ENCODE measurements at regions not wholly inside any gene's neighbourhood (a gene's known extent, or its start where the extent isn't known, plus 50 kb on each side); places are given as distances from the start of the nearest gene placed in this dataset.

DNA sequence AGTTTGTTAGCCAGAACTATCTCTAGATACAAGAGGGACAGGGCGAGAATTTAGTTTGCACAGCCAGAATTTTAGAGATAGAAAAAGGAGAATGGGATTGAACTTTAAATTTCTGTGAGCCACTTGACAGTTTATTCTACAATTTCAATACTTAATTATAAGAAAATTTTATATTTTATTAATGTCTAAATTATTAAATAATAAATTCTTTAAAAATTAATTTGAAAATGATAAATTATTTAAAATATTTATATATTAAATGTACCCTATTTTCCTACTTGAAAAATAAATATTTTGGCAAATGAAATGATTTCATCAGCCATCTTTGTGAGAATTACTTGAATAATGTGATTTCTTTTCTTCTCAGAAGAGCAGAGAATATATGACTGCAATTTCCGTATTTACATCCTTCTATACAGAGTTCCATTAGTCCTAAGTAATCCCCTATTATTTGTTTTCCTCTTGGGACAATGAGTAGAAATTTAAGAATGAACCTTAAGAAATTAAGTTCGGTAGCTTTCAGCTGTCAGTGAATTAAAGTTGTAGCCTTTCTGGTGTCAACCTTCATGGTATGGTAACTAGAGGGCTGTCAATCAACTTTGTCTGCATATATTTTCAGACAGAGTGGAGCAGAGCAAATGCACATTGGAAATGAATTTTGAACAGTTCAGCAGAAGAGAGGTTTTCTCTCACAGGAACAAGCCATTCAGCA lies 763.9 kb downstream of the PCDH18 start:
- no peak for TF ChIP-seq CTCF (IDR thresholded peaks at IDR 0.05)

DNA sequence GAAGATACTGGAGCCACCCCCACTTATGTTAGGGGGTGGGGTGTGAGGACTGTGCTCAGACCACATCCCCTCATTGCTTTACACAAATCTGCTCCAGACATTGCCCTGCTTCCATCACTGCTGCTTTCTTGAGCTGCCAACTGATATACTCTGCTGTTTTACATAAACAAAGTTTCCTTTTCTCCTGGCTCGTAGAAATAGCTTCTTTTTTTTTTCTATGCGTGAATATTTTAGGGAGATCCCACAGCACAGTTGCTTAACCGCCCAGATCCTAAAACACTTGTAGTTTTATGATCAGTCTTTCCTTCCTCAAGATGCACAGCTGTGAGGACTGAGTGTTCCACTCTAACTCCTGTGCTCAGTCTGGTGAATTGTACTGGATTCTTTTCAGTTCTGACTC lies 768.4 kb downstream of the PCDH18 start:
- no peak for TF ChIP-seq CTCF (IDR thresholded peaks at IDR 0.05)

- no peak for TF ChIP-seq CTCF (IDR thresholded peaks at IDR 0.05)
These were observed 776.8 kb downstream of the PCDH18 start for GRCh38 chr4:136755531-136755916.

DNA sequence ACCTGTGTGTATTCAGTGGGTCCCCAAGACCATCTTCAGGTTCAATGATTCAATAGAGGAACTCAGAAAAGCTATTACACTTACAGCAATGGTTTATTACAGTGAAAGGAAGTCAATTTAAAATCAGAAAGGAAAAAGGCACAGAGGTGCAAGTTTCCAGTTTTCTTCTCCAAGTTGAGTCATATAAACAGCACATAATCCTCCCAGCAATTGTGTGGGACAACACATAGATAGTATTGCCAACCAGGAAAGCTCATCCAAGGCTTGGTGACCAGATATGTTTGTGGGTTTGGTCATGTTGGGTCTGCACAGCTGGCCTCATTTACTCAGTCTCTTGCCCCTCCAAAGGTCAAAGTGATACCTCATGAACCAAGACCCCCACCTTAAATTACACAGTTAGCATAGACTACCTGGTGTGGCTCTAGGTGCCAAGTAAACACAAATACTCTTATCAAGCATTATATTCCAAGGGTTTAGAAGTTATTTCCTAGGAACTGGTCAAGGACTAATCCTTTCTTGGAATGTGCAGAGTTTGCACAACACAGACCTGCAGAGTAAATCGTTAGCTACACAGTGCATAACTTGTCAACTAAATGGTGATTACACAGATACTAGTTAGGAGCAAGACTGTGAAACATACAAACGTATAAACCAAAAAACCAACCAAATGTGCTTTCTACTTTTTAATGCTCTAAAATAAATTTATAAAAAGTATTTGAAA lies 777.3 kb downstream of the PCDH18 start:
- no peak for TF ChIP-seq CTCF (IDR thresholded peaks at IDR 0.05)

DNA sequence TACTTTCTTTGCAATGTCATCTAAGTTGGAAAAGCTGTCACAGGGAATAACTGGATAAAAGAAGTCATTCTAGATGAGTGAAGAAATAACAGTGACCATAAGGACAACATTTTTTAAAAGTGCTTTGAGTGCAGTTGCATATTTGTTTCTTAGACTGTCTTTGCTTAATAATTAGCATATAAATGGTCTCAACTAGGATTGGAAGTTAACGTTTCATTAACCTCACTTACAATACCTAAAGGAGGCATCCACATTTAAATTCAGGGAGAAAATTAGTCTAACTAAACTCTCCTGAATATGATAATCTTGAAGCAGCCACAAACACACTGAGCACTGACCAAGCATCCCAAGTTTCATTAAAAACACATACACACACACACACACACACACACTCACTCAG lies 780.7 kb downstream of the PCDH18 start:
- no peak for TF ChIP-seq CTCF (IDR thresholded peaks at IDR 0.05)

DNA sequence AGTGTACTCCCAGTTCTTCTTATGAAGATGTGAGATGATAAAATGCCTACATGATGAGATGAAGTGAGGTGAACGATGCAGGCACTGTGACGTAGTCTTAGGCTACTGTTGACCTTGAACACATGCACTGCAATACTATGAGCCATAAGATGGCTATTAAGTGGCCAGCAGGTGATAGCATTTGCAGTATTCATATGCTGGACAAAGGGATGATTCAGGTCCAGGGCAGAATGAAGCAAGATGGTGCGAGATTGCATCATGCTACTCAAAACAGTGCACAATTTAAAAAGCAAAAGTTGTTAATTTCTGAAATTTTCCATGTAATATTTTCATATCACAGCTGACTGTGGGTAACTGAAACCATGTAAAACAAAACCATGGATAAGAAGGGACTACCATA lies 781.4 kb downstream of the PCDH18 start:
- TF ChIP-seq CTCF (IDR thresholded peaks at IDR 0.05) = no peak

GRCh38 chr4:136749989-136750388 lies 782.3 kb downstream of the PCDH18 start:
- no peak for TF ChIP-seq CTCF (IDR thresholded peaks at IDR 0.05)

Data from LNCAP (cell line).